Left renal cortex interstitium (tissue), 4 donors: ENCODE measurements at regions not wholly inside any gene's neighbourhood (a gene's known extent, or its start where the extent isn't known, plus 50 kb on each side); places are given as distances from the start of the nearest gene placed in this dataset.
"Not testable (repeated sequence)": the region's sequence is repeated elsewhere in the genome, so short reads cannot be mapped to it uniquely, and the experiment has no call there.

Experiments used
- DNase-seq, 4 donors: peaks; one replicate each; pipeline ENCODE4 v3.0.0-alpha.2; 2013; ENCODE audit warnings: low read depth in 4 of 4, low spot score in 2 of 4, missing footprints in 1 of 4

GRCh38 chr10:30172673-30173072 lies 113.3 kb upstream of the JCAD start:
- DNase-seq, result no peak

GRCh38 chr10:30172091-30172490 lies 112.7 kb upstream of the JCAD start:
- no peak for DNase-seq

- no peak for DNase-seq
Observed at GRCh38 chr10:30171601-30172000, 112.2 kb upstream of the JCAD start.

GRCh38 chr10:30170814-30171213 lies 111.4 kb upstream of the JCAD start:
- no peak for DNase-seq

- DNase-seq, result no peak
Observed at GRCh38 chr10:30170146-30170545, 110.8 kb upstream of the JCAD start.

GRCh38 chr10:30169342-30169741 lies 110.0 kb upstream of the JCAD start:
- DNase-seq, result no peak

- no peak for DNase-seq
Observed at GRCh38 chr10:30166929-30167328, 107.5 kb upstream of the JCAD start.

- DNase-seq, result not testable (repeated sequence)
Observed at GRCh38 chr10:30163410-30163809, 104.0 kb upstream of the JCAD start.

GRCh38 chr10:30162796-30163195 lies 103.4 kb upstream of the JCAD start:
- DNase-seq, result not testable (repeated sequence)

GRCh38 chr10:30160271-30160982 lies 101.0 kb upstream of the JCAD start:
- DNase-seq, result no peak

GRCh38 chr10:30159614-30160013 lies 100.2 kb upstream of the JCAD start:
- not testable (repeated sequence) for DNase-seq

GRCh38 chr10:30158325-30158960 lies 99.1 kb upstream of the JCAD start:
- DNase-seq, result no peak

GRCh38 chr10:30155401-30155800 lies 96.0 kb upstream of the JCAD start:
- DNase-seq, result no peak

- no peak for DNase-seq
Observed at GRCh38 chr10:30154561-30154960, 95.2 kb upstream of the JCAD start.

- no peak for DNase-seq
Observed at GRCh38 chr10:30154126-30154525, 94.7 kb upstream of the JCAD start.

GRCh38 chr10:30151581-30152389 lies 92.4 kb upstream of the JCAD start:
- DNase-seq, result no peak

GRCh38 chr10:30141423-30141822 lies 82.0 kb upstream of the JCAD start:
- DNase-seq, result no peak

GRCh38 chr10:30134171-30134945 lies 75.0 kb upstream of the JCAD start:
- no peak for DNase-seq

- no peak for DNase-seq
Observed at GRCh38 chr10:30133198-30133597, 73.8 kb upstream of the JCAD start.

- not testable (repeated sequence) for DNase-seq
Observed at GRCh38 chr10:30131369-30131768, 72.0 kb upstream of the JCAD start.

GRCh38 chr10:30129326-30129725 lies 69.9 kb upstream of the JCAD start:
- DNase-seq, result not testable (repeated sequence)
